Hepatocyte (in vitro differentiated cells): ENCODE measurements at regions not wholly inside any gene's neighbourhood (a gene's known extent, or its start where the extent isn't known, plus 50 kb on each side); places are given as distances from the start of the nearest gene placed in this dataset.

ENCODE experiments used
- DNase-seq: peaks from one replicate; pipeline ENCODE4 v3.0.0-alpha.2; 2016; ENCODE audit warnings: low spot score
- H2AFZ ChIP-seq: fragments of 200-600 bp; sonication (generic); 2 replicates; pipeline ENCODE4 v1.6.0; 2016; ENCODE audit warnings: antibody characterized with exemption, mild to moderate bottlenecking
- H3K27ac ChIP-seq: fragments of 200-600 bp; sonication (generic); 2 replicates; pipeline ENCODE4 v1.5.1; 2016; ENCODE audit warnings: mild to moderate bottlenecking
- H3K27me3 ChIP-seq: fragments of 200-600 bp; sonication (generic); 2 replicates; pipeline ENCODE4 v1.6.1; 2016
- H3K36me3 ChIP-seq: fragments of 200-600 bp; sonication (generic); replicated peaks from 2 replicates; pipeline ENCODE4 v1.5.1; 2016; ENCODE audit warnings: low read depth; ENCODE audit not compliant: insufficient read depth
- H3K4me1 ChIP-seq: fragments of 200-600 bp; sonication (generic); 2 replicates; pipeline ENCODE4 v1.5.1; 2016; ENCODE audit warnings: mild to moderate bottlenecking, moderate library complexity; ENCODE audit not compliant: insufficient read depth
- H3K4me2 ChIP-seq: fragments of 200-600 bp; sonication (generic); 2 replicates; pipeline ENCODE4 v1.6.0; 2016
- H3K4me3 ChIP-seq: fragments of 200-600 bp; sonication (generic); 2 replicates; pipeline ENCODE4 v1.5.1; 2016; ENCODE audit warnings: mild to moderate bottlenecking
- H3K79me2 ChIP-seq: fragments of 200-600 bp; sonication (generic); 2 replicates; pipeline ENCODE4 v1.6.0; 2017; ENCODE audit warnings: mild to moderate bottlenecking
- H3K9me2 ChIP-seq: fragments of 200-600 bp; sonication (generic); replicated peaks from 2 replicates; pipeline ENCODE4 v1.6.0; 2017; ENCODE audit warnings: mild to moderate bottlenecking; ENCODE audit not compliant: insufficient read depth
- H3K9me3 ChIP-seq: fragments of 200-600 bp; sonication (generic); 2 replicates; pipeline ENCODE4 v1.5.1; 2016; ENCODE audit warnings: low read depth, mild to moderate bottlenecking
- H4K20me1 ChIP-seq: fragments of 200-600 bp; sonication (generic); 2 replicates; pipeline ENCODE4 v1.6.0; 2016; ENCODE audit warnings: mild to moderate bottlenecking; ENCODE audit not compliant: insufficient read depth, poor library complexity, severe bottlenecking
- CTCF ChIP-seq: fragments of 200-600 bp; sonication (generic); IDR thresholded peaks from 2 replicates; pipeline ENCODE4 v1.5.1; 2016; ENCODE audit warnings: antibody characterized with exemption, mild to moderate bottlenecking; ENCODE audit not compliant: poor library complexity
- EZH2 ChIP-seq: fragments of 200-600 bp; sonication (generic); IDR thresholded peaks from 2 replicates; pipeline ENCODE4 v1.6.1; 2016; ENCODE audit warnings: antibody characterized with exemption, mild to moderate bottlenecking, borderline replicate concordance
- EZH2phosphoT487 ChIP-seq: fragments of 200-600 bp; sonication (generic); IDR thresholded peaks from one replicate; pipeline ENCODE4 v1.6.1; 2018; ENCODE audit warnings: antibody characterized with exemption, mild to moderate bottlenecking, low read depth, moderate library complexity; ENCODE audit not compliant: unreplicated experiment, severe bottlenecking
- WGBS: methylation state at CpG from one replicate; pipeline ENCODE4 v1.1.6; 2016; ENCODE audit warnings: low lambda C conversion rate; ENCODE audit errors: missing lambda C conversion rate; 5-methylcytosine and 5-hydroxymethylcytosine counted together

- H2AFZ ChIP-seq, result no peak overlapping the region
- no peaks in the 10 kb centered on the region for H3K9me3 ChIP-seq
- TF ChIP-seq CTCF (no peak), EZH2phosphoT487 (no peak), EZH2 (no peak)
- H3K27ac ChIP-seq, result no peak overlapping the region
- no peaks in the 10 kb centered on the region for H4K20me1 ChIP-seq
- no peak overlapping the region for H3K4me2 ChIP-seq
- H3K36me3 ChIP-seq, result no peaks in the 10 kb centered on the region
- H3K4me3 ChIP-seq, result no peak overlapping the region
- no peaks in the 10 kb centered on the region for H3K79me2 ChIP-seq
- H3K4me1 ChIP-seq, result no peaks in the 10 kb centered on the region
- WGBS, result 99% methylated on average over 3 of the region's 3 CpGs
- no peaks in the 10 kb centered on the region for H3K9me2 ChIP-seq
- no peak for DNase-seq
- no peaks in the 10 kb centered on the region for H3K27me3 ChIP-seq
Measured at GRCh38 chr5:82355053-82355452, 76.9 kb upstream of the RPS23 start.

GRCh38 chr5:82354543-82354942 is 76.4 kb upstream of the RPS23 start:
- H4K20me1 ChIP-seq, result no peaks in the 10 kb centered on the region
- no peaks in the 10 kb centered on the region for H3K9me3 ChIP-seq
- DNase-seq, result no peak
- no peak overlapping the region for H3K4me3 ChIP-seq
- WGBS, result 90% methylated on average over 2 of the region's 2 CpGs
- no peaks in the 10 kb centered on the region for H3K27me3 ChIP-seq
- no peak overlapping the region for H2AFZ ChIP-seq
- H3K36me3 ChIP-seq, result no peaks in the 10 kb centered on the region
- no peak overlapping the region for H3K4me2 ChIP-seq
- no peaks in the 10 kb centered on the region for H3K4me1 ChIP-seq
- no peaks in the 10 kb centered on the region for H3K79me2 ChIP-seq
- TF ChIP-seq CTCF, result no peak
- no peak for TF ChIP-seq EZH2phosphoT487
- TF ChIP-seq EZH2, result no peak
- H3K27ac ChIP-seq, result no peak overlapping the region
- H3K9me2 ChIP-seq, result no peaks in the 10 kb centered on the region

GRCh38 chr5:82353522-82353921 is 75.4 kb upstream of the RPS23 start:
- no peaks in the 10 kb centered on the region for H3K36me3 ChIP-seq
- DNase-seq, result no peak
- no peak overlapping the region for H3K4me2 ChIP-seq
- no peak for TF ChIP-seq CTCF
- no peak for TF ChIP-seq EZH2phosphoT487
- TF ChIP-seq EZH2, result no peak
- no peaks in the 10 kb centered on the region for H3K4me1 ChIP-seq
- no peak overlapping the region for H3K27ac ChIP-seq
- H3K79me2 ChIP-seq, result no peaks in the 10 kb centered on the region
- no peaks in the 10 kb centered on the region for H4K20me1 ChIP-seq
- H3K9me3 ChIP-seq, result no peaks in the 10 kb centered on the region
- no peaks in the 10 kb centered on the region for H3K27me3 ChIP-seq
- no peak overlapping the region for H2AFZ ChIP-seq
- no peaks in the 10 kb centered on the region for H3K9me2 ChIP-seq
- H3K4me3 ChIP-seq, result no peak overlapping the region
- 99% methylated on average over 3 of the region's 3 CpGs for WGBS
